GM21529 (cell line): ENCODE measurements at regions not wholly inside any gene's neighbourhood (a gene's known extent, or its start where the extent isn't known, plus 50 kb on each side); places are given as distances from the start of the nearest gene placed in this dataset.

Experiments used
- ATAC-seq: cut with Tn5 transposase; IDR thresholded peaks from one replicate; pipeline ENCODE4 v1.9.1; 2021; ENCODE audit not compliant: unreplicated experiment

GRCh38 chr3:102206511-102207031 is 228.2 kb upstream of the ZPLD1 start:
- no peak for ATAC-seq

GRCh38 chr3:102207151-102207571 is 227.7 kb upstream of the ZPLD1 start:
- ATAC-seq, result no peak

GRCh38 chr3:102215166-102215565 is 219.6 kb upstream of the ZPLD1 start:
- ATAC-seq, result no peak

GRCh38 chr3:102223132-102223531 is 211.7 kb upstream of the ZPLD1 start:
- ATAC-seq, result no peak

GRCh38 chr3:102224171-102224570 is 210.6 kb upstream of the ZPLD1 start:
- no peak for ATAC-seq

GRCh38 chr3:102225005-102225404 is 209.8 kb upstream of the ZPLD1 start:
- no peak for ATAC-seq

- ATAC-seq, result peak; percentile 51
Measured at GRCh38 chr3:102225407-102226132, 209.2 kb upstream of the ZPLD1 start.

- no peak for ATAC-seq
Measured at GRCh38 chr3:102226463-102226862, 208.4 kb upstream of the ZPLD1 start.

GRCh38 chr3:102229062-102229655 is 205.7 kb upstream of the ZPLD1 start:
- peak; percentile 52 for ATAC-seq

- ATAC-seq, result no peak
Measured at GRCh38 chr3:102230057-102230456, 204.8 kb upstream of the ZPLD1 start.

- peak; percentile 96 for ATAC-seq
Measured at GRCh38 chr3:102233881-102234280, 200.9 kb upstream of the ZPLD1 start.

- ATAC-seq, result no peak
Measured at GRCh38 chr3:102235679-102236078, 199.1 kb upstream of the ZPLD1 start.

GRCh38 chr3:102237181-102237580 is 197.6 kb upstream of the ZPLD1 start:
- ATAC-seq, result no peak

- no peak for ATAC-seq
Measured at GRCh38 chr3:102237838-102238237, 197.0 kb upstream of the ZPLD1 start.

GRCh38 chr3:102238362-102238761 is 196.5 kb upstream of the ZPLD1 start:
- no peak for ATAC-seq

- no peak for ATAC-seq
Measured at GRCh38 chr3:102240720-102241119, 194.1 kb upstream of the ZPLD1 start.

GRCh38 chr3:102248981-102249705 is 185.7 kb upstream of the ZPLD1 start:
- ATAC-seq, result no peak

- ATAC-seq, result no peak
Measured at GRCh38 chr3:102255736-102256135, 179.1 kb upstream of the ZPLD1 start.

- peak; percentile 92 for ATAC-seq
Measured at GRCh38 chr3:102258666-102259227, 176.1 kb upstream of the ZPLD1 start.

- ATAC-seq, result no peak
Measured at GRCh38 chr3:102259663-102260062, 175.2 kb upstream of the ZPLD1 start.

GRCh38 chr3:102265720-102266119 is 169.1 kb upstream of the ZPLD1 start:
- peak; percentile 67 for ATAC-seq
